HUES64 (cell line): ENCODE measurements at regions not wholly inside any gene's neighbourhood (a gene's known extent, or its start where the extent isn't known, plus 50 kb on each side); places are given as distances from the start of the nearest gene placed in this dataset.

Experiments used
- H3K27ac ChIP-seq: 2 replicates; pipeline ENCODE4 v1.7.0; 2013; ENCODE audit warnings: low read depth, low read length, inconsistent platforms
- H3K27me3 ChIP-seq: 2 replicates; pipeline ENCODE4 v1.6.1; 2013; ENCODE audit warnings: mild to moderate bottlenecking, low read length; ENCODE audit not compliant: insufficient read depth
- H3K36me3 ChIP-seq: 2 replicates; pipeline ENCODE4 v1.6.1; 2013; ENCODE audit warnings: mild to moderate bottlenecking, low read length; ENCODE audit not compliant: insufficient read depth
- H3K4me1 ChIP-seq: 2 replicates; pipeline ENCODE4 v1.6.1; 2013; ENCODE audit warnings: mild to moderate bottlenecking, low read length, moderate library complexity; ENCODE audit not compliant: insufficient read depth
- H3K4me3 ChIP-seq: 2 replicates; pipeline ENCODE4 v1.5.1; 2013; ENCODE audit warnings: mild to moderate bottlenecking, low read length, moderate library complexity
- H3K9ac ChIP-seq: 2 replicates; pipeline ENCODE4 v1.6.1; 2013; ENCODE audit warnings: mild to moderate bottlenecking, low read depth, low read length
- H3K9me3 ChIP-seq: 2 replicates; pipeline ENCODE4 v1.6.1; 2013; ENCODE audit warnings: low read depth, low read length; ENCODE audit not compliant: insufficient read depth
- WGBS: fragments of 150-250, 120-280 bp; methylation state at CpG from one replicate; pipeline ENCODE4 v1.1.7; 2013; ENCODE audit warnings: missing lambda C conversion rate; 5-methylcytosine and 5-hydroxymethylcytosine counted together

- Histone ChIP-seq H3K4me1 (no peaks in the 10 kb centered on the region), H3K9me3 (no peaks in the 10 kb centered on the region), H3K27me3 (no peaks in the 10 kb centered on the region), H3K36me3 (no peaks in the 10 kb centered on the region), H3K9ac (no peak overlapping the region), H3K27ac (no peak overlapping the region), H3K4me3 (no peak overlapping the region)
- 94% methylated on average over 1 of the region's 1 CpG for WGBS
Measured at GRCh38 chr14:86450085-86450484, 920.1 kb downstream of the FLRT2 start.

DNA sequence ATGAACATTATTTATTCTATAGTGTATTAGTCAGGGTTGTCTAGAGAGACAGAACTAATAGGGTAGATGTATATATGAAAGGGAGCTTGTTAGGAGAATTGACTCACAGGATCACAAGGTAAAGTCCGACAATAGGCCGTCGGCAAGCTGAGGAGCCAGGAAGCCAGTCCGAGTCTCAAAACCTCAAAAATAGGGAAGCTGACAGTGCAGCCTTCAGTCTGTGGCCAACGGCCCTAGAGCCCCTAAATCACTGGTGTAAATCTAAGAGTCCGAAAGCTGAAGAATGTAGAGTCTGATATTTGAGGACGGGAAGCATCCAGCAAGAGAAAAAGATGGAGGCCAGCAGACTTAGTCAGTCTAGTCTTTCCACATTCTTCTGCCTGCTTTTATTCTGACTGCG, 912.2 kb downstream of the FLRT2 start:
- Histone ChIP-seq H3K4me1 (no peaks in the 10 kb centered on the region), H3K36me3 (no peaks in the 10 kb centered on the region), H3K27me3 (no peaks in the 10 kb centered on the region), H3K4me3 (no peak overlapping the region), H3K27ac (no peak overlapping the region), H3K9ac (no peak overlapping the region), H3K9me3 (no peaks in the 10 kb centered on the region)
- WGBS: 94% methylated on average over 8 of the region's 8 CpGs

- no peak overlapping the region for H3K4me3 ChIP-seq
- no peak overlapping the region for H3K9ac ChIP-seq
- H3K9me3 ChIP-seq: no peaks in the 10 kb centered on the region
- H3K36me3 ChIP-seq: no peaks in the 10 kb centered on the region
- no peaks in the 10 kb centered on the region for H3K27me3 ChIP-seq
- WGBS: 95% methylated on average over 5 of the region's 7 CpGs
- no peak overlapping the region for H3K27ac ChIP-seq
- H3K4me1 ChIP-seq: no peaks in the 10 kb centered on the region
Measured at GRCh38 chr14:86430853-86431252, 900.9 kb downstream of the FLRT2 start.

DNA sequence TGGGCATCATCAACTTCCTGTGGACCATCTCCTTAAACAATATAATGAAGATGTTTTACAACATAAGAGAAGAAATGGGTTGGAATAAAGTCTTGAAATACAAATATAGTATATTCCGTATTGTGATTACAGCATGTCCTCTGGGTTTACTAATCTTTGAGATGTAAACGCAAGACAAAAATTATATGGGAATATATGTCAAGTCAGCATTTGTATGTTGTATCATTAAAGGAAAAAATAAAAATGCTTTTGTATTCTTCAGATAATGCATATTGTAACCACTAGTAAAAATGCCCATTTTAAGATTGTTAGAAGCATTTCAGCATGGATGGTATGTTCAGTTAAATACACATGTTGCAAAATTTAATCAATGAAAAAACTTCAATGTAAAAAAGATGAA, 893.3 kb downstream of the FLRT2 start:
- no peaks in the 10 kb centered on the region for H3K36me3 ChIP-seq
- WGBS: 100% methylated on average over 1 of the region's 2 CpGs
- no peaks in the 10 kb centered on the region for H3K9me3 ChIP-seq
- no peak overlapping the region for H3K9ac ChIP-seq
- H3K27ac ChIP-seq: no peak overlapping the region
- no peaks in the 10 kb centered on the region for H3K27me3 ChIP-seq
- no peak overlapping the region for H3K4me3 ChIP-seq
- H3K4me1 ChIP-seq: no peaks in the 10 kb centered on the region

GRCh38 chr14:86420131-86420530, 890.2 kb downstream of the FLRT2 start:
- Histone ChIP-seq H3K9ac (no peak overlapping the region), H3K9me3 (no peaks in the 10 kb centered on the region; the same call in 1 of the 2 replicates), H3K36me3 (no peaks in the 10 kb centered on the region), H3K4me3 (no peak overlapping the region), H3K27me3 (no peaks in the 10 kb centered on the region), H3K27ac (no peak overlapping the region), H3K4me1 (no peaks in the 10 kb centered on the region)

DNA sequence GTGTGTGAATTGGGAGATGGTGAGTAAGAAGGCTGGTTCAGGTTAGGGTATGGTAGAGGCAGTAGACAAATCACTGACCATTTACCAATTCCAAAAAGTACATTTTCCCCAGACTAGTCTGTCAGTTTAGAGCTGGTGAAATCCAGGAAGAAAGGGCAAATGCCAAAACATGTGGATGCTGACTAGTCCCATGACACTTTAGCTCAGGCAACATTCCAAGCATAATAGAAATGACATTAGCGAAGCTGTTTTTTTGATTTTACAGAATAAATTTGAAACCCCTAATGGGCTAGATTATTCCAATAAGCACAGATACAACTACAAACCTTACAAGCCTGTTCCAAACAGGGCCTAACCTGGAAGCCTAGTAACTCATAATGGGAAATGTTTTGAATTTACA, 884.2 kb downstream of the FLRT2 start:
- H3K27ac ChIP-seq: no peak overlapping the region
- H3K4me1 ChIP-seq: no peaks in the 10 kb centered on the region; the same call in 1 of the 2 replicates
- no peaks in the 10 kb centered on the region; the same call in 1 of the 2 replicates for H3K9me3 ChIP-seq
- no peaks in the 10 kb centered on the region for H3K36me3 ChIP-seq
- no peak overlapping the region for H3K9ac ChIP-seq
- H3K27me3 ChIP-seq: no peaks in the 10 kb centered on the region
- H3K4me3 ChIP-seq: no peak overlapping the region
- 100% methylated on average over 1 of the region's 1 CpG for WGBS

DNA sequence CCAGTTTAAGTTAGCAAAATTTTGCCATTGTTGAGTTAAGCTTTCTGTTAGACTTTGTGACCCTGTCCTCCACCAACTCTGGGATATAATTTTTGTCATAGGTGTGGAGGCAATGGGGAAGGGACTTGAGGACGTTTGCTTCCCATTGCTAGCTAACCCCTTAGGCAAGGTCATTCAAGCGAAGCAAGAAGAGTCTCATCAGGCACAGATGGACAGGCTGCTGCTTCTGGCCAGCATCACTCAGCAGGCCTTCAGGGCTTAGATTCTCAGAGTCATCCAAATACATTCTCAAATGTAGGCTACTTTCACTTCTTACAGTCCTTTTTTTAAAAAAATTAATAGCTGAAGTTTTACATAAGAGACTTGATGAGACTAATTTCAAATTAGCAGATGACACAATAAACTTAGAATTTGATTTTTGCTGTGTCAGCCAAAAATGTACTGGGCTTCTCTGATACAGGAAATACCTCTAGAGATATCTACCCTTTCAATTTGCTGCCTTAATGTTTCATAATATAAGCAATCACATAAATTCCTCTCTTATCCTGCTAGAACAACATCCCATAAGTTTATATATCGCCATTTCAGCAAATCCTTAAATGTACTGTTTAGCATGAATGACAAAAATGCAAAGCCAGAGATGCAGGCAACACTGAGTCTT, 875.2 kb downstream of the FLRT2 start:
- H3K27ac ChIP-seq: no peak overlapping the region
- H3K4me1 ChIP-seq: no peaks in the 10 kb centered on the region; the same call in 1 of the 2 replicates
- H3K9me3 ChIP-seq: no peaks in the 10 kb centered on the region
- 92% methylated on average over 3 of the region's 3 CpGs for WGBS
- no peak overlapping the region for H3K9ac ChIP-seq
- no peaks in the 10 kb centered on the region for H3K36me3 ChIP-seq
- H3K4me3 ChIP-seq: no peak overlapping the region
- no peaks in the 10 kb centered on the region for H3K27me3 ChIP-seq

- 60% methylated on average over 1 of the region's 2 CpGs for WGBS
Measured at GRCh38 chr14:86404425-86404824, 874.5 kb downstream of the FLRT2 start.

GRCh38 chr14:86402545-86402944, 872.6 kb downstream of the FLRT2 start:
- no CpG with 5 or more reads among the region's 1 CpG for WGBS
- no peaks in the 10 kb centered on the region for H3K27me3 ChIP-seq
- H3K27ac ChIP-seq: no peak overlapping the region
- H3K9me3 ChIP-seq: no peaks in the 10 kb centered on the region
- H3K36me3 ChIP-seq: no peaks in the 10 kb centered on the region
- no peak overlapping the region for H3K9ac ChIP-seq
- no peaks in the 10 kb centered on the region for H3K4me1 ChIP-seq
- H3K4me3 ChIP-seq: no peak overlapping the region

More at GRCh38 chr14:86404425-86404824, 874.5 kb downstream of the FLRT2 start:
- H3K4me1 ChIP-seq: no peaks in the 10 kb centered on the region; the same call in 1 of the 2 replicates
- no peaks in the 10 kb centered on the region for H3K9me3 ChIP-seq
- H3K9ac ChIP-seq: no peak overlapping the region
- no peaks in the 10 kb centered on the region for H3K27me3 ChIP-seq
- no peaks in the 10 kb centered on the region for H3K36me3 ChIP-seq
- H3K4me3 ChIP-seq: no peak overlapping the region
- H3K27ac ChIP-seq: no peak overlapping the region

- H3K9ac ChIP-seq: no peak overlapping the region
- no peak overlapping the region for H3K27ac ChIP-seq
- H3K9me3 ChIP-seq: peaks cover 15% of the 10 kb centered on the region; the same call in 1 of the 2 replicates
- no peaks in the 10 kb centered on the region for H3K27me3 ChIP-seq
- WGBS: 93% methylated on average over 6 of the region's 6 CpGs
- H3K4me3 ChIP-seq: no peak overlapping the region
- H3K36me3 ChIP-seq: no peaks in the 10 kb centered on the region
- H3K4me1 ChIP-seq: no peaks in the 10 kb centered on the region
Measured at GRCh38 chr14:86391085-86391484, 861.1 kb downstream of the FLRT2 start.

- H3K4me3 ChIP-seq: no peak overlapping the region
- H3K9me3 ChIP-seq: peaks cover 15% of the 10 kb centered on the region; the same call in 1 of the 2 replicates
- no peak overlapping the region for H3K27ac ChIP-seq
- H3K4me1 ChIP-seq: no peaks in the 10 kb centered on the region
- H3K36me3 ChIP-seq: no peaks in the 10 kb centered on the region
- H3K9ac ChIP-seq: no peak overlapping the region
- 92% methylated on average over 3 of the region's 3 CpGs for WGBS
- no peaks in the 10 kb centered on the region for H3K27me3 ChIP-seq
Measured at GRCh38 chr14:86388216-86388615, 858.3 kb downstream of the FLRT2 start.

- Histone ChIP-seq H3K4me3 (no peak overlapping the region), H3K9me3 (peaks cover 20% of the 10 kb centered on the region), H3K4me1 (no peaks in the 10 kb centered on the region), H3K9ac (no peak overlapping the region), H3K36me3 (no peaks in the 10 kb centered on the region), H3K27ac (no peak overlapping the region), H3K27me3 (no peaks in the 10 kb centered on the region)
- 100% methylated on average over 1 of the region's 1 CpG for WGBS
Measured at GRCh38 chr14:86373886-86374285, 843.9 kb downstream of the FLRT2 start.
